ENCODE measurements at regions not wholly inside any gene's neighbourhood (a gene's known extent, or its start where the extent isn't known, plus 50 kb on each side); places are given as distances from the start of the nearest gene placed in this dataset.

GRCh38 chr10:86595496-86595895 lies 58.9 kb upstream of the OPN4 start:
- Histone ChIP-seq H3K4me1 (replicated peaks in 1 of 2) (no peaks in the 10 kb centered on the region), H3K9me3 (replicated peaks in 1 of 3) (no peaks in the 10 kb centered on the region), H3K36me3 (replicated peaks in 1 of 2) (no peaks in the 10 kb centered on the region), H3K4me3 (no peak overlapping the region), H3K27ac (no peak overlapping the region), H3K27me3 (no peaks in the 10 kb centered on the region)
- WGBS, 4 donors: 89 to 96% (median 96%) methylated on average over 5 of the region's 5 CpGs
- intact Hi-C loops (cut with DNase I): no loop called here
- no peak for DNase-seq
- TF ChIP-seq CTCF (IDR thresholded peaks at IDR 0.05): no peak
- no peak for TF ChIP-seq POLR2A (IDR thresholded peaks at IDR 0.05)

DNA sequence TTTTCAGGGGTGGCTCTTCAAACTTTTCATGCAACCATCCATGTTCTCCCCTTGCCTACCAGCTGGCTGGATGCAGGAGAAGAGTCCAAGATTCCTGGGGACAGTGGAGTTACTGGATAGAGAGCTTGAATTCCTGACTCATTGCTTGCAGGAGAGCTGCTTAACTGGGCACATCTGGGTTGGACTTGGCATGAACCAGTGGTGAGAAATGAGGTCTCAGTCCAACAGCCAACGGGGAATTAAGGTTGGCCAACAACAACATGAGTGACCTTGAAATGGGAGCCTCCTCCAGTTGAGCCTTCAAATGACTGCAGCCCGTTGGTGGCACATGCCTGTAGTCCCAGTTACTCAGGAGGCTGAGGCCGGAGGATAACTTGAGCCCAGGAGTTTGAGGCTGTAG lies 58.1 kb upstream of the OPN4 start:
- TF ChIP-seq CTCF (IDR thresholded peaks at IDR 0.05) (no peak), POLR2A (IDR thresholded peaks at IDR 0.05) (no peak)
- intact Hi-C loops (cut with DNase I): no loop called here
- Histone ChIP-seq H3K9me3 (replicated peaks in 1 of 3) (no peaks in the 10 kb centered on the region), H3K27me3 (no peaks in the 10 kb centered on the region), H3K36me3 (replicated peaks in 1 of 2) (no peaks in the 10 kb centered on the region), H3K4me3 (no peak overlapping the region), H3K4me1 (replicated peaks in 1 of 2) (no peaks in the 10 kb centered on the region), H3K27ac (no peak overlapping the region)
- peak in 3 of 7 donors; percentile 6 to 30 (median 21) for DNase-seq
- WGBS, 4 donors: 55 to 75% (median 64%) methylated on average over 3 of the region's 3 CpGs

DNA sequence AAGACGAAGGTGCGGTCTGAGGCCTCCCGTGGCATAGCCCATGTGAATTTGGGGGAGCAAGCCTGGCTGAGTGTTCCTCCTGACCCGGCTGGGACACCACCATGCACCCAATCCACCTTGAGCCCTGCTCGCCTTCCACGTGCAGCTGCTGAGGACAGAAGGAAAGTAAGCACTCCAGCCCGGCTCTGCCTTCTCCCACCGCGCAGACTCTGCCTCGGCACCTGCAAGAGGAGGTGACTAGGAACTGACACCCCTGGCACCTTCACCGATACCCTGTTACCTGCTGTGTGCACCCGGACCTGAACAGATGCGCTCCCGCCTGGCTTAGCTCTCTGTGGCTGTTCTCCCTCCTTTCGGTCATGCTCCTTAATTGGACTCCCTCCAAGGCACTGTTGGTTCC lies 57.0 kb upstream of the OPN4 start:
- intact Hi-C loops (cut with DNase I): no loop called here
- no peaks in the 10 kb centered on the region for H3K9me3 ChIP-seq (replicated peaks in 1 of 3)
- WGBS, 4 donors: 89 to 93% (median 90%) methylated on average over 15 of the region's 15 CpGs

GRCh38 chr10:86598151-86598550 lies 56.2 kb upstream of the OPN4 start:
- no peak for DNase-seq
- 69 to 100% (median 87%) methylated on average over 1 of the region's 1 CpG for WGBS, 4 donors
- no peak overlapping the region for H3K4me3 ChIP-seq
- no peaks in the 10 kb centered on the region for H3K36me3 ChIP-seq (replicated peaks in 1 of 2)
- H3K9me3 ChIP-seq (replicated peaks in 1 of 3): no peaks in the 10 kb centered on the region
- no peaks in the 10 kb centered on the region for H3K27me3 ChIP-seq
- H3K27ac ChIP-seq: no peak overlapping the region
- no peaks in the 10 kb centered on the region for H3K4me1 ChIP-seq (replicated peaks in 1 of 2)
- intact Hi-C loops (cut with DNase I): no loop called here
- no peak for TF ChIP-seq CTCF (IDR thresholded peaks at IDR 0.05)
- TF ChIP-seq POLR2A (IDR thresholded peaks at IDR 0.05): no peak

More for the DNA sequence above, 57.0 kb upstream of the OPN4 start:
- no peak overlapping the region for H3K4me3 ChIP-seq
- no peaks in the 10 kb centered on the region for H3K4me1 ChIP-seq (replicated peaks in 1 of 2)
- H3K27me3 ChIP-seq: no peaks in the 10 kb centered on the region
- TF ChIP-seq CTCF (IDR thresholded peaks at IDR 0.05) (no peak), POLR2A (IDR thresholded peaks at IDR 0.05) (no peak)
- DNase-seq: no peak
- H3K36me3 ChIP-seq (replicated peaks in 1 of 2): no peaks in the 10 kb centered on the region
- H3K27ac ChIP-seq: no peak overlapping the region
